IMR-90 (cell line): ENCODE measurements at regions not wholly inside any gene's neighbourhood (a gene's known extent, or its start where the extent isn't known, plus 50 kb on each side); places are given as distances from the start of the nearest gene placed in this dataset.

Source experiments
- BHLHE40 ChIP-seq: fragments of 150-350 bp; IDR thresholded peaks from 2 replicates; pipeline ENCODE4 v1.6.1; 2016; ENCODE audit warnings: mild to moderate bottlenecking, low read depth, low read length
- CEBPB ChIP-seq: IDR thresholded peaks from 2 replicates; pipeline ENCODE4 v1.6.1; 2012; ENCODE audit warnings: low read depth, low read length, improper control_type of control experiment
- CHD1 ChIP-seq: IDR thresholded peaks from 2 replicates; pipeline ENCODE4 v1.6.1; 2012; ENCODE audit warnings: low read depth, low read length, improper control_type of control experiment
- CTCF ChIP-seq: conservative IDR thresholded peaks from 2 replicates; pipeline ENCODE4 v1.5.1; 2012; ENCODE audit warnings: mild to moderate bottlenecking, low read depth, low read length, improper control_type of control experiment
- MAFK ChIP-seq: IDR thresholded peaks from 2 replicates; pipeline ENCODE4 v1.6.1; 2012; ENCODE audit warnings: low read depth, low read length, improper control_type of control experiment
- MXI1 ChIP-seq: IDR thresholded peaks from 2 replicates; pipeline ENCODE4 v1.6.1; 2012; ENCODE audit warnings: low read depth, mild to moderate bottlenecking, low read length, moderate library complexity, borderline replicate concordance
- NFE2L2 ChIP-seq: fragments of 150-350 bp; IDR thresholded peaks from 2 replicates; pipeline ENCODE4 v1.6.1; 2016; ENCODE audit warnings: low read depth, mild to moderate bottlenecking, low read length
- POLR2A ChIP-seq: IDR thresholded peaks from 2 replicates; pipeline ENCODE4 v1.6.1; 2012; ENCODE audit warnings: mild to moderate bottlenecking, low read depth, low read length
- RAD21 ChIP-seq: IDR thresholded peaks from 2 replicates; pipeline ENCODE4 v1.6.1; 2012; ENCODE audit warnings: low read length, improper control_type of control experiment
- RCOR1 ChIP-seq: IDR thresholded peaks from 2 replicates; pipeline ENCODE4 v1.6.1; 2012; ENCODE audit warnings: mild to moderate bottlenecking, low read length, improper control_type of control experiment; ENCODE audit not compliant: insufficient replicate concordance
- RFX5 ChIP-seq: IDR thresholded peaks from 2 replicates; pipeline ENCODE4 v1.8.0; 2012; ENCODE audit warnings: low read depth, mild to moderate bottlenecking, low read length, moderate library complexity
- USF2 ChIP-seq: fragments of 150-350 bp; IDR thresholded peaks from 2 replicates; pipeline ENCODE4 v1.6.1; 2017; ENCODE audit warnings: mild to moderate bottlenecking, antibody characterized with exemption, low read length, low read depth

GRCh38 chr12:127150956-127151355 is 1116.0 kb upstream of the TMEM132C start:
- TF ChIP-seq POLR2A (no peak), CTCF (no peak), MXI1 (no peak), CEBPB (no peak), NFE2L2 (no peak), MAFK (no peak), RAD21 (no peak), CHD1 (no peak), USF2 (no peak), BHLHE40 (no peak), RCOR1 (no peak), RFX5 (no peak)
